DMS79 treated with DMSO at 0.1 percent for 48 hours (cell line): ENCODE measurements at regions not wholly inside any gene's neighbourhood (a gene's known extent, or its start where the extent isn't known, plus 50 kb on each side); places are given as distances from the start of the nearest gene placed in this dataset.

ENCODE experiments used
- DNase-seq: peaks from one replicate; lab custom pipeline; 2025; lab: John Stamatoyannopoulos, UW

DNA sequence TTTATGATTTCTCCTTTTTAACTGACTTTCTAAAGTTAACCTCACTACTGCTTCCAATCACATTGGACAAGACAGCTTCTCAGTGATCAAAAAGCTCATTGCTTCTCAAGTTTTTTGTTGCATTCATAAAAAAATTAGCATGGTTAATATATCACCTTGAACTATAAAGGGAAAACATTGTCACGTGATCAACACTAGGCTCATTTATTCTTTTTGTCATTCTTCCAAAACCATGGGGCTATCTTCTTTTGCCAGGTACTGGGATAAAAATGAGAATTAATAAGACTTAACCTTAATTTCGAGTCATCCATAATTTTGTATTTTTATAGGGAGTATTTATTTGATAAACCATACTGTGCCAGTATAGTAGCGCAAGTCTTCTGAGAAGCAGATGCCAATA, 1105.9 kb upstream of the TENM3 start:
- no peak for DNase-seq

DNA sequence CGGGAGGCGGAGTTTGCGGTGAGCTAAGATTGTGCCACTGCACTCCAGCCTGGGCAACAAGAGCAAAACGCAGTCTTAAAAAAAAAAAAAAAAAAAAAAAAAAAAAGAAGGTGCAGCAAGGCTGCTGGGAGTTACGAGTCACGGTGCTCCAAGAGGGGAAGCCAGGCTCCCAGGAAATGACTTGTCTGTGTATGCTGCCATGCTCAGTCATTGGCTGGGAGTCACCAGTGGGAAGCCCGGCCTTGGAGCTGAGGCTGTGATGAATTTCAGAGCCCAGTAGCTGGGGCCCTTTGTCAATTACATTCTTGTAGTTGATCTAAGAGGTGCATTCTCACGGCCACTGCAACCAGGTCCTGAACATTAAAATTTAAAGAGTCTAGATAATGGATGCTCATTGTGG, 1105.1 kb upstream of the TENM3 start:
- no peak for DNase-seq

DNA sequence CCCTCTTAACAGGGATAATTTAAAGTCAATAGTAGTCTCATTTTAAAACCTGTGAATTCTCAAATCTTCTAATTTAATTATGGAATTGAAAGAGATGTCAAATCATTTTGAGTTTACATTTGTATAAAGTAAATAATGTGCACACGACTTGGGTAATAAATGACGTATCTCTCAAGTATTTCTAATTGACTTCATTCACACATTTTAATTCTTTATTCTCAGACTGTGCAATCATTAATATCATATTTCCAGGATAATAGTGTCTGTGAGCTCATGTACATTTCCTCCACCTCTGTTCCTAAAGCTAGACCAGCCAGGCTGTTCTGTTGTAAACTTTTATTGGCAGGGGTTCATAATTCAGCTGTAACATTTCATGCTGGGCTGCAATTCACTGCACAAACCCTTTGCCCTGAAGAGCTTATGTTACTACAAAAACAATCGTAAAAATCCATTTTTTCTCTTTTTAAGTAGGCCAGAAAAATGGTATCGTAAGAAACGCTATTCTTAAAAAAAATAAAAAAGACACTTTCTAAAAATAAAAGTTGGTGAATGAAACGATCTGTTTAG, 1103.1 kb upstream of the TENM3 start:
- peak; percentile 46 for DNase-seq

DNA sequence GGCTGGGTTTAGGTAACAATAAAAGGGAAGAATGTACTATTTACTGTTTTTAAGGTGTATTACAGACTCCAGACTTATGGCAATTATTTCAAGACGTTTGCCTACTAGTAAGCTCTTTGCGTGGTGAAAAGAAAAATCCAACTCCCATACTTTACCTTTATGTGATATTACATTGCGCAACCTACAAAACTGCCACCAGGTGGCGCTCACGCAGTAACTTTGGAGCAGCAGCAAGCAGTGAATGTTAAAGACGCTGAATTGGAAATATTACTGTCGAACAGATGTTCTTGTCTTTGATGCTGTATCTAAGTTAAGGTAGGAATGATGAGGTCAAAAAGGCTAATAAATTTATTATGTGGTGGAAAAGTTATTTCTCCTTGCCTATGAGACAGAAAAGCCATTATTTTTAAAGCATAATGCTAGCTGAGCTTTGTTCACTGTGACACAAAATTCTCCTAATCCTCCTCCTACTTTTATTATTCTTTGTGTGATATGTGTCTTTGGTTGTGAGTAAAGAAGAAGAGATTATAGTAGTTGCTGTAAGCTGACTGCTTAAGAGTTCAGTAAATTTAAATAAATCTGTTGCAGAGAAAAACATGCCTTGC, 1099.8 kb upstream of the TENM3 start:
- DNase-seq: peak; percentile 59

DNA sequence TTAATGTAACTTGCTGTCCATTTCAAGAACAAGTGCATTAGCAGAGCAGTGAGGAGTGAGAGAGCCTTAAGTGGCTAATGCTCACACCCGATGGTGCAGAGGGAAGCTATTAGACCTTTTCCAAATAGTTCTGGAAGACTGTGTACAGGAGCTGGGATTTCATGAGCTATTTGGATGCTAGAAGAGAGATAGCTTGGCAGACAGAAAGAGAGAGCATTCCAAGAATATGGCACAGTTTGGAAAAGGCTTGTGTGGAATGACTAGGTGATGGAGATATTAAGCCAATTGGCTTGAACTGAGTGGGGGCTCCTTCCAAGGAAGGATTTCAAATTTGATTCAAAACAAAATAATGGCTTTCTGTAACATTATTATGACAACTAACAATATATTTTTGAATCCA, 1097.2 kb upstream of the TENM3 start:
- no peak for DNase-seq

DNA sequence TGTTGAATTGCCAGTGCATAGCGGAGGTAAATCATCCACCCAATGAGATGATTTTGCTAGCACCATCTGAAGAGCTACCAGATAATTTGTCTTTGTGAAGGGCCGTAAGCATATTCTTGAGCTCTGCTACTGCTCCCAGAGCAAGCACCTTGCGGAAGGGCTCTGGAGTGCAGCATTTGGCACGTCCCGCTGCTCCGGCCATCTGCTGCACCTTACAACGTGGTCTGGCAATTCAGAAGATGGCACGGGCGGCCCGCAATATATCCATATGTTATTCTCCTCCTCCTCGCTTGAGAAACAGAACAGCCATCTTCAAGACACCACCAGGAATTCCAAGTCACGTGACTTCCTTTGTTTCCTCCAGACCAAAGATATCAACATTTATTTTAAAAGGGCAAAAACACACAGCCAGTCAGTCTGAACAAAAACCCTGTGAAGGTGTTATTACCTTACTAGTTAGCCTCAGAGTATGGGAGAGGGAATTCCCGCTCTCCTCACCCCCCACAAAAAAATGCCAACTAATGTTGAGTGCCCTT, 1095.7 kb upstream of the TENM3 start:
- no peak for DNase-seq

DNA sequence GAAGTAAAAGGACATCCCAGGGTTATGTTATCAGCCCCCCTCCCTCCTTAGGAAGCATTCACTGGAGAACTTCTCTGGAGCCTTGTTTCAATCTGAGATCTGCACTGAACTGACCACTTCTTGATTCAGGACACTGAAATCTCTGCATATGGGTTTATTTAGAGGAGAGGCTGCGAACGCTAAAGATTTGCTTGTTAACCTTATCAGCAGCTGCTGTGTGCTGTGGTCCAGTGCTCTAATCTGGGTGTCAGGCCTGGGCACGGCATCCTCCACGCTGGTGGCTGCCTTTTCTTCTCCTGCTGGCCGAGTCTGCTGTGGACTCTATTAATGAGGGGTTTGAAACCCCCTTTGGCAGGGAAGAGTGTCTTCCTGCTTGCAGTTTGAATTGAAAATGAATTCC, 1094.7 kb upstream of the TENM3 start:
- DNase-seq: no peak

DNA sequence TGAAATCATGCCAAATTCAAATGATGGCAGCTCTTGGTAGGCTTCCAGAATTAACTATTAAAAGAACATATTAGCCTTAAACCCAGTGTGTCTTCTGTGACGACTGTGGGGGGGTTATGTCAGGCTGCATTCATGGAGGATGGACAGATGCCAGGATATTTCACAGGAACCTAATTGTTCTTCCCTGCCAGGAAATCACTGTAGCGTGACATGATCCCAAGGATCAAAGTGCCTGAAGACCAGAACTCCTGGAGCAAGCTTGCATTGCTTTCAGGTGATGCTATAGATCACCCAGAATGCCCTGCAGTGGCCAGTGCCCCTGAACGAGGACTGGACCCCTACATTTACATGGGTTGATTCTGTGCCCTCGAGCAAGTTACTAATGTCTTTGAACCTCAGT, 1093.0 kb upstream of the TENM3 start:
- peak; percentile 4 for DNase-seq

DNA sequence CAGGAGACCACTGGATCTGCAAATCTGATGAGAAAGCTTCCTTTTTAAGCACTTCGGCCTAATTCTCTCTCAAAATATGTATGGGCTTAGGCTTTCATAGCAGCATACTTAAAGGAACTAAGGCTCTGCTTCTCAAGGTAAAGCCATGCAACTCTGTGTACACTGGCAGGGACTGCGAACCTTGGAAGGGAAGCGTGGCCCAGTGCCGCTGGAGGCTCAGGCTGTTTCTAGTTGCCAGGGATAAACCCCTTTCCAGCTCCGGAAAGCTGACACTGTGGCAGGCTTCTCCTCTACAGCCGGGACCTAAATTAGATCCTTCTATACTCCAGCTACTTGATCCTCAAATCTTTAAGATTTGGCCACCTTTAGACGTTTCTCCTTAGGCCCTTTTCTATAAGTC, 1091.3 kb upstream of the TENM3 start:
- DNase-seq: no peak

DNA sequence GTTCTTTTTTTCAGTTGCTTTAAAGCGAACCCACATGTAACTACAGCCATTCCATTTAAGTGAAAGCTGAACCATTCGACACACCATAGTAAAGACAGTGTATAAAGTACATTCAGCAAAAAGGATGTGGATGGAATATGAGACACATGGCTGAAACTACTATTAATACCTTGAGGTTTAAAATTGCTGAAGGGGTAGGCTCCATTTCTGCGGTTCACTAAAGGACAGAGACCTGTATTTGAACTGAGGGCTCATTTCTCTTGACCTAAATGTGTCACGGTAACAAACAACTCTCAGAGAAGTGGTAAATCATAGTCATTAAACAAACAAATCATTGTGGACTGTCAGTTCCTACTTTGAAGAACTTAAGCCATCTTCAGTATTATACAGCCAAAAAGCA, 1085.6 kb upstream of the TENM3 start:
- no peak for DNase-seq

DNA sequence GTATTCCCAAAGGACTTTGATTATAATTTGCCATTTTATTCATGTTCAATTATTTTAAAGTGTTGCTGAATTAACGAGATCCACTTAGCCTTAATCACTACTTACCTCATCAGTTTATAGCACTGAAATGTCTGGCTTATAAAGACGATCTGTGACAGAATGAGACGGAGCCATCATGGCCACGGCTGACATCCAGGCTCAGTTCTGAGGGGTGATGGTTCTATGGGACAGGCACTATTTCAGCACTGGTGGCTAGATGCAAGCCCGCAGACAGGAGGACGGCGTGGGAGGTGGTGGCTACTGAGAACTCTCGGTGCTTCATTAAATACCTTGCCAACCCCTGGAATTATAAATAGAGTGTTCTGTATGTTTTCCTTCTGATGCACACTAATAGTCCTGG, 1084.2 kb upstream of the TENM3 start:
- no peak for DNase-seq

DNA sequence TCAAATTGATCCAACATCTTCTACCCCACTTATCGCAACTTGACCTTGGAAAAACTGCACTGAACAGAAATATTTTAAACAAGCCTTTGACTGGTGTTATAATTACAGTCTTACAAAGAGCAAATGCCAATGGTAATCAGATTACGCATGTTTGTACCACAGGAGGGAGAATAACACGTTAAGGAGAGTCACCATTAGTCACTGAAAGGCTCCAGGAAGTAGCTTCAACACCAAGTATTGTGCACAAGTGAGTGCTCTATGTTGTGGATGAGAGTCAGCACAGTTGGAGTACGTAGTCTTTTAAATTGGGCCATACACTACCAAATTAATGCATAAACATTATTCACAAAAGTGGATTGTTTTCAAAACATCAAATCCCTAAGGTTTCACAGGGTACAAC, 1081.5 kb upstream of the TENM3 start:
- no peak for DNase-seq

DNA sequence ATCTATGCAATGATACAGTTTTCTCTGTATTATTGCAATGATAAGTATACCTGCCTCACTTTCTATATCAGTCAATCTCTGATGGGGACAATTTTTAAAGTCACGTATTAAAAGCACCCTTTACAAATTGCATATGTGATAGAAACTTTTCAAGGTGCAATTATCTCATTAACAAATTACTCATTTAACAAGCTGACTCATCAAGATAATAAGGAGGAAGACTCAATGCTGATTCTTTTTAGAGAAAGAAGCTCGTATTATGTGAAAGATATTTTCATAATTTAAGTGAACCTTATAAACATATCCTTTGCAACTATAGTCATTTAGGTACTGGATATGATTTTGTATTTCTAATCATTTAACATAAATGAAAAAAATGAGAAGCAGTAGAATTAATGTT, 1080.9 kb upstream of the TENM3 start:
- no peak for DNase-seq

DNA sequence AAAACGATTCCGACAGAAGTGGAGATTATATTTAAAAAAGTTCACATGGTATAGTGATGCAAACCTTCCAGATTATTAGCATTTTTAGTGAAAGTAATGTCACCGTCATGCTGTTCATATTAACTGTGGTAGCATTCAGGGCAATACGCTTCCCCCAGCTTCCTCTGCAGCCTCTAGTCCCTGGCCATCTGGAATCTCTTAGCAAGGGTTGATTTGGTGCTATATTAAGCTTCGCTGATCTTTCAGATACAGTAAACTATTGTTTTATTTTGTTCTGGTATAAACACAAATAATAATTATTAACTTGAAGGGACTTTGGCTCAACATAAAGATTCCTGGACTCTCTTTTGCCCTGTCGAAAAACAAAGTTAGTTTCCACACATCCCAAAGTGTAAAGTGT, 1080.5 kb upstream of the TENM3 start:
- DNase-seq: no peak

DNA sequence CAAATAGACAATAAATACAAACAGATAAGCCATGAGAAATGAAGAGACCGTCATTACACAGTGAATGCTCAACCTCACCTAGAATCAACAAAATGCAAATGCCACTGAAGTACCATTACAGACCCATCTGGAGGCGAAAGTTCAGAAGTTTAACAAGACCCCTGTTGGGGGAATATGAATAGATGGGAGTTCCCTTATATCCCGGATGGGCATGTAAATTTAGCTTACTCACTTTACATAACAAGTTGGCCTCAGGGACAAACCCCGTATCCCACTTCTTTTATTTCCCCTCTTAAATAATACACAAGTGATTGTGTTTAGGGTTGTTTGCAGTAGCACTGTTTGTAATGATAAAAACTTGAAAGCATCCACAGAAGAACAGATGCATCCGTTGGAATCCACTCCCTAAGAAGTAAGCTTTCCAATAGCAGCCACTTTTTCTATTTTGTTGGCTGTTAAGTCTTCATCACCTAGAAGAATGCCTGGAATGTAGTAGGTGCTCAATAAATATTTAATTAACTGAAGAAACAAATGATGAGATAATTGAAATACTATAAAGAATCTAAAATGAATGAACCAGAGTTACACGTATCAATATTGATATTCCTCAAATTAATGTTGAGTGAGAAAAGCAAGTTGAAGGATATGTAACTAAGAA, 1076.3 kb upstream of the TENM3 start:
- no peak for DNase-seq

DNA sequence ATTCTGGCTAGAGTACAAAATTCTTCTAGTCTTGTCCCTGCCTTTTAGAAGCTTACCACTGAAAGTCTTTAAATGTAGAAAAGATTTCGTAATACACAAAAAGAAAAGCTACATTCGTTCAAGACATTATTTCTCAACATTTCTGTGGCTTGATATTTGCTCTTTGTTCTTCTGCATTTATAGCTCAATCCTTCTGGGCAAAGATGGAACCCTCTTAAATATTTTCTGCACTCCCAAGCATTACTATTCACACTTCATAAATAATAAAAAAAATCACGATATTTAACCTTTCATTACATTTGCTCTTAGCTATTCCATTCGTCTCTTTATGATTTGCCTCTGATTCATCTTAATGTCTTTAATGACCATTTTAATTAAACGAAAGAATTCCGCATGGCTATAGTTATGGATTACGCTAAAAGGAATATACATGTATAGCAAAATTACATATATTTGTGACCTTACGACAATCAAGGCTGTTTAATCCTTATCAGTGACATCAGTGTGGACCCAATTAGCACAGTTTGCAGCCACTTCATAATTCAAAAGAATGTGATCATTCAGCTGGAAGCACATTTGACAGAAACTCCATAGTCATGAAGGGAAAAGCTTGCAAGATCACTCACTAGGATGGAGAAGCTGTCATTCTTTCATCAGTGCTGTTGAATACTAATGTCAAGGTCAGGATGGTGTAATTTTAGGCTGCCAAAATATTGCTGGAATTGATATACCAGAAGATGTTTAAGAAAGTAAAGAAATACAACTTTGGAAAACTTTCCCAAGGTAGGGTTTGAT, 1075.0 kb upstream of the TENM3 start:
- no peak for DNase-seq

DNA sequence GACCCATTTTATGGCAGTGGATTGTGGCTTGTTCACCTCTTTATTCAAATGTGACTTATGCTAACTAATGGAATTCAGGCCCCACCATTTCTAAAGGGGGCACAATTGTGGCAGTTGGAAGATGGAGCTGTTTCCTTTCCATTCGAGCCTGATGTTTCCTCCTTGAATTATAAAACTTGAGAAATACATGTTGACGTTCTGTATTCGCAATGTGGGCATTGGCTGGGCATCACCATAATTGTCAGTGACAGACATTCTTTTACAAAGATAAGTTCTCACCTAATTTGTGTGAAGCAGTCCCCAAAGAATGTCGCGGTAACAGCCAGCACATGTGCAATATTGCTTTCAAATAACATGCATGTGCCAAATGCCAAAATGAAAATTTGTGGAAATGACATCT, 1070.2 kb upstream of the TENM3 start:
- no peak for DNase-seq

DNA sequence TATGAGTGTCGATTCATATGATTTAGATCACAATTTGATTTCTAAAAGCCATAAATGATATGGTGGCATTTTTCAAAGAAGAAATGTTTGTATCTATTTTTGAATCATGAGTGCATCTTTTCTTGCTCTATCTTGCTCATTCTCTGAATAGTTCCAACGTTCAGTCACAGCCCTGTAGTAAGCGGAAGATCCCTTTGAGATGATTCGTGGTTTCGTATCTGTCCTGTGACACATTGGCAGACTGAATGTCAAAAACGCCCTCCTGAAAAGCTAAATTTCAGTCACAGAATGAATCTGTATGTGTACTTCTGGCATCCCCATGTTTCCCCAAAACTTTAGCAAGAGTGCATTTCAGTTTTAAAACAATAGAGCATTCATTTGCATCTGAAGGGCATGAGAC, 1066.9 kb upstream of the TENM3 start:
- no peak for DNase-seq

DNA sequence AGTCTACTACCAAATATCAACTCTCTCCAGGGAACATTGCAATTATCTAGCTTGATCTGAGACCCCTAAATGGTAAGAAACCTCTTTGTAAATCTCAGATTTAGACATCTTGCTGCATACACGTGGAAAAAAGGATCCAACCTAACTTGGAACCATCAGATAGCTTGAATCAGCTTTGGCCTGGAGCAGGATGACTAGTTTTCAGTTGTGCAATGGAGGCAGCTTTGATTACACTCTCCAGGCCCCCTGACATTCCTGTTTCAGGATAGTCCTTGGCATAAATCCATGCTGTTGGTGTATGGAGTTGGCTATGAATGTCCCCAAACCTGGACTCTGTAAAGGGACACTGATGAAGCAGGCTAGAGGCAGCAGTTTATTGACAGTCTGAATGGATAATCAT, 1061.9 kb upstream of the TENM3 start:
- DNase-seq: no peak

DNA sequence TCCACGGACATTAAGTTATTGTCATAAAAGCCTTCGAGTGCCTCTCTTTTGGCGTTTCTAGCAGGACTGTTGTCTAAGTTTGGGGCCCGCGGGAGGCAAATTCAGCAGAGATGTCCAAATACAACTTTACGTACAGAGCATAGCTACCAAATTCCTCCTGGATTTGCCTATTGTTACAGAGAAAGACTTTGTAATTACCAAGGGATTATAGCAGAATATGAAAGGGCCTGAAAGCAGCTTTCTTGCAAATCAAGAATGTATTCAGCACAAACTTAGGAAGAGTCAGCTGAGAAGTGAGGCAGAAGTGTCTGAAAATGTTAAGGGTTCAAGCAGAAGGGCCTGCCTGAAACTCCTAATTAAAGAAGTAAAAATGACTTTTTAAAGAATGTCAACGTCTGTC, 1053.5 kb upstream of the TENM3 start:
- no peak for DNase-seq

DNA sequence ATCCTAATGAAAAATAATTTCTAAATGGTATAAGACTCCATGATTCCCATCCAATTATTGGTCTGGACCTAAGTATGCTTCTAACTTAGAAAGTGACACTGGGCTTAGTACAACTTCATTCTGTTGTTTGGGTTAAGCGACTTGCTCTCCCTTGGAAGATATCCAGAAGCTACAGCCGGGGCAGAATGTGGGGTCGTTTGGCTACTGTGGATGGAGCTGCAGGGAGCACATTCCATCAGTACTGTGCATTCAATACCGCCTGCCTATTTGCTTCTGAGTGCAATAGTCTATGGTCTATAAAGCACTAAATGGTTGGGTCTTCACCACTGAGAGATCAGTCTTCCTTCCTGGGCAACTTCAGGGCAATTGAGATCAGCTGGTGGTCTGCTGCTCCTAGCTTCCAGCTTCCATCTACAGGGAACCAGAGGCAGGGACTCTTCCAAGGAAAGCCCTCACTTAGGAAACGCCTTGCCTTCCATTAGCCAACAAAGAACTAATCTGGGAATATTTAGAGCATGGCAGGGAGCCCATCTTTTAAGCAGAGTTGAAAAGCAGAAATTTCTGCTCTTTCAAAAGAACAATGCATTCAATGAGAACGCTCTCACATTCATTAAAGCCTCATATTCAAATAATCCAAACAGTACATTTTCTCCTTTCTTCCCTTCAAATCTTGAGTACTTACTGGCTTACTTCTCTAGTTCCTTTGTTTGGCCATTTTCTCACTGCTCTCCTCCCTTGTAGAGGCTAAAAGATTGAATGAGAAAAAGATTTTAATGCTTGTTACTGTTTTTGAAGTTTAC, 1049.9 kb upstream of the TENM3 start:
- DNase-seq: no peak

DNA sequence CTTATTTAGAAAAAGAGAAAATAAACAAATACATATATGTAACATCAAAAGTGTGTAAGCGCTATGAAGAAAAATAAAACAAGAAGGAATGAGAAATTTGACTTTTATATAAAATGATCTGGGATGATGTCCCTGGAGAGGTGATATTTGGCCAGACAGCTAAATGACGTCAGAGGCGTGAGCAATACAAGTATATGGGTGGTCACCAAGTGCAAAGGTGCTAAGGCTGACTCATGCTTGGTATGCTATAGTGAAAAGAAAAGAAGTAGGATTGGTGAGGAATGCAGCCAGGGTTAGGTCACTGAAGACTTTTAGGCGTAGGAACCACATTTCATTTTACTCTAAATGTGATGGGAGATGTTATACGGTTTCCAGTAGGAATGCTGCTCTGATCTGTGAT, 1049.1 kb upstream of the TENM3 start:
- no peak for DNase-seq
